SK-N-SH (cell line): ENCODE measurements at regions not wholly inside any gene's neighbourhood (a gene's known extent, or its start where the extent isn't known, plus 50 kb on each side); places are given as distances from the start of the nearest gene placed in this dataset.
A peak's percentile ranks its signal among the peaks of the same experiment; 100 is the strongest.

Experiments
- CTCF ChIA-PET: fragments of 300-600, 350-600 bp; formaldehyde crosslinking; extraction: SDS; loops from one replicate; lab custom pipeline; 2021; lab: Yijun Ruan, JAX
- POLR2A ChIA-PET: fragments of 350-600 bp; sonication (Branson Sonifier 250); formaldehyde crosslinking; extraction: SDS; loops from one replicate; lab custom pipeline; 2020; ENCODE audit warnings: antibody characterized with exemption, inconsistent platforms; lab: Yijun Ruan, JAX
- DNase-seq: peaks from one replicate; pipeline ENCODE4 v3.0.0; 2012
- H2AFZ ChIP-seq: fragments of 200-600 bp; sonication (generic); 2 replicates; pipeline ENCODE4 v1.8.1; 2016; ENCODE audit warnings: antibody characterized with exemption, mild to moderate bottlenecking, low read depth
- H3F3A ChIP-seq: fragments of 200-600 bp; sonication (generic); replicated peaks from 2 replicates; pipeline ENCODE3; 2016; ENCODE audit warnings: antibody characterized with exemption, mild to moderate bottlenecking; ENCODE audit not compliant: insufficient read depth
- H3K27ac ChIP-seq, 2 experiments: fragments of 200-500 bp in 1 of 2; fragments of 200-600 bp in 1 of 2; sonication (Bioruptor generic) in 1 of 2; sonication (generic), shearing (Covaris generic) in 1 of 2; 2 replicates each; pipeline versions ENCODE4 v1.5.1 to v1.6.1; 2014 to 2016; ENCODE audit warnings: low read depth in 2 of 2, inconsistent platforms in 1 of 2, low read length in 1 of 2, mild to moderate bottlenecking in 1 of 2, mixed read lengths in 1 of 2
- H3K27me3 ChIP-seq: fragments of 200-600 bp; sonication (generic), shearing (Covaris generic); 2 replicates; pipeline ENCODE4 v1.6.1; 2016; ENCODE audit warnings: mixed run types; ENCODE audit not compliant: insufficient read depth
- H3K36me3 ChIP-seq, 2 experiments: fragments of 200-500 bp in 1 of 2; fragments of 200-600 bp in 1 of 2; sonication (Bioruptor generic) in 1 of 2; sonication (generic) in 1 of 2; replicated peaks in 1 of 2; 2 replicates each; pipeline versions ENCODE3 to v1.5.1; 2014 to 2016; ENCODE audit warnings: low read length in 1 of 2, mild to moderate bottlenecking in 1 of 2; ENCODE audit not compliant: insufficient read depth in 2 of 2, control insufficient read depth in 1 of 2
- H3K4me1 ChIP-seq, 2 experiments: fragments of 200-500 bp in 1 of 2; fragments of 200-600 bp in 1 of 2; sonication (Bioruptor generic) in 1 of 2; sonication (generic), shearing (Covaris generic) in 1 of 2; 2 replicates each; pipeline versions ENCODE4 v1.5.1 to v1.6.1; 2014 to 2016; ENCODE audit warnings: low read depth in 1 of 2, low read length in 1 of 2, mixed run types in 1 of 2; ENCODE audit not compliant: insufficient read depth in 2 of 2, control insufficient read depth in 1 of 2
- H3K4me2 ChIP-seq: fragments of 200-600 bp; sonication (generic), shearing (Covaris generic); 2 replicates; pipeline ENCODE4 v1.6.1; 2017; ENCODE audit warnings: mixed run types
- H3K4me3 ChIP-seq, 2 experiments: fragments of 200-500 bp in 1 of 2; fragments of 200-600 bp in 1 of 2; sonication (Bioruptor generic) in 1 of 2; sonication (generic), shearing (Covaris generic) in 1 of 2; 2 replicates each; pipeline versions ENCODE4 v1.5.1 to v1.8.1; 2014 to 2016; ENCODE audit warnings: low read depth in 2 of 2, inconsistent platforms in 1 of 2, low read length in 1 of 2, mild to moderate bottlenecking in 1 of 2, mixed read lengths in 1 of 2, moderate library complexity in 1 of 2
- H3K79me2 ChIP-seq: fragments of 200-600 bp; sonication (generic); 2 replicates; pipeline ENCODE4 v1.8.1; 2017; ENCODE audit warnings: mild to moderate bottlenecking; ENCODE audit not compliant: insufficient read depth
- H3K9ac ChIP-seq: fragments of 200-600 bp; sonication (generic); 2 replicates; pipeline ENCODE4 v1.6.1; 2017; ENCODE audit warnings: mixed run types
- H3K9me2 ChIP-seq: fragments of 200-600 bp; sonication (generic); 2 replicates; pipeline ENCODE4 v1.6.1; 2017; ENCODE audit warnings: mixed run types
- H3K9me3 ChIP-seq: fragments of 200-600 bp; sonication (generic); 2 replicates; pipeline ENCODE4 v1.6.1; 2017; ENCODE audit warnings: mixed run types, mild to moderate bottlenecking, moderate library complexity
- H4K20me1 ChIP-seq: fragments of 200-600 bp; sonication (generic); 2 replicates; pipeline ENCODE4 v1.6.1; 2017; ENCODE audit warnings: mild to moderate bottlenecking, mixed run types; ENCODE audit not compliant: insufficient read depth
- CHD2 ChIP-seq: fragments of 150-350 bp; IDR thresholded peaks from 2 replicates; pipeline ENCODE4 v1.6.1; 2018; ENCODE audit warnings: low read length; ENCODE audit not compliant: partially characterized antibody
- ELF1 ChIP-seq: IDR thresholded peaks from 2 replicates; pipeline ENCODE4 v1.4.0; 2012
- EP300 ChIP-seq, 2 experiments: IDR thresholded peaks; 2 replicates each; pipeline versions ENCODE4 v1.4.0 to v1.6.1; 2012; ENCODE audit warnings: borderline replicate concordance in 1 of 2, low read depth in 1 of 2, low read length in 1 of 2
- FOXJ3 ChIP-seq: sonication (generic); formaldehyde crosslinking; IDR thresholded peaks from 2 replicates; pipeline ENCODE4 v1.5.1; 2020; ENCODE audit warnings: mild to moderate bottlenecking, missing genetic modification reagents
- IRF3 ChIP-seq: fragments of 150-350 bp; IDR thresholded peaks from 2 replicates; pipeline ENCODE4 v1.6.1; 2016; ENCODE audit warnings: mild to moderate bottlenecking, low read depth, low read length
- JUND ChIP-seq: IDR thresholded peaks from 2 replicates; pipeline ENCODE4 v1.4.0; 2012
- RCOR1 ChIP-seq: fragments of 150-350 bp; IDR thresholded peaks from 2 replicates; pipeline ENCODE4 v1.6.1; 2017; ENCODE audit warnings: antibody characterized with exemption, low read length
- REST ChIP-seq: IDR thresholded peaks from 2 replicates; pipeline ENCODE4 v1.6.1; 2012; ENCODE audit warnings: mild to moderate bottlenecking, low read depth, low read length, moderate library complexity
- TEAD4 ChIP-seq: IDR thresholded peaks from 2 replicates; pipeline ENCODE4 v1.4.0; 2012; ENCODE audit warnings: mild to moderate bottlenecking, borderline replicate concordance; ENCODE audit not compliant: insufficient read depth
- WGBS: methylation state at CpG from one replicate; pipeline ENCODE4 v1.1.6; 2017; ENCODE audit warnings: low lambda C conversion rate; 5-methylcytosine and 5-hydroxymethylcytosine counted together

GRCh38 chr2:9699139-9700108, 68.6 kb upstream of the YWHAQ start (continued):
- TF ChIP-seq EP300 (IDR thresholded peaks at IDR 0.05; ENCODE audit: borderline replicate concordance in 1 of 2, low read depth in 1 of 2, low read length in 1 of 2) = no peak
- no peak for TF ChIP-seq RCOR1
- no peak for TF ChIP-seq FOXJ3 (CRISPR knock-in tag)
- TF ChIP-seq JUND = peak; percentile 81
- no peak for TF ChIP-seq CHD2
- no peak for TF ChIP-seq REST
- no peak for TF ChIP-seq IRF3
- TF ChIP-seq TEAD4 = no peak

GRCh38 chr2:9700109-9700495, 69.3 kb upstream of the YWHAQ start:
- ChIA-PET CTCF (no interaction called here), POLR2A (no interaction called here)
- Histone ChIP-seq H3K4me2 (no peak overlapping the region), H3K4me3 (no peak overlapping the region), H4K20me1 (no peaks in the 10 kb centered on the region), H3K4me1 (peaks cover 4 to 10% of the 10 kb centered on the region in 2 experiments; a peak in 3 of 4 replicates), H3K27me3 (no peaks in the 10 kb centered on the region), H3K27ac (no peak overlapping the region), H3F3A (no peaks in the 10 kb centered on the region), H3K36me3 (no peaks in the 10 kb centered on the region), H3K9me3 (no peaks in the 10 kb centered on the region), H3K9ac (no peak overlapping the region), H3K9me2 (no peaks in the 10 kb centered on the region), H3K79me2 (no peaks in the 10 kb centered on the region), H2AFZ (no peak overlapping the region)
- 67% methylated on average over 4 of the region's 4 CpGs for WGBS
- DNase-seq = no peak
- no peak for TF ChIP-seq ELF1
